CD4-positive, CD25-positive, alpha-beta regulatory T cell (primary cell): ENCODE measurements at regions not wholly inside any gene's neighbourhood (a gene's known extent, or its start where the extent isn't known, plus 50 kb on each side); places are given as distances from the start of the nearest gene placed in this dataset.

Source experiments
- ATAC-seq, 2 donors: fragments of 150-1000 bp; cut with Tn5 transposase; one replicate each; pipeline ENCODE4 v1.10.0; 2021; ENCODE audit warnings: low read depth in 2 of 2, moderate number of reproducible peaks in 2 of 2, moderate library complexity in 1 of 2
- DNase-seq, 3 donors: peaks; one replicate each; pipeline versions ENCODE4 v3.0.0 to v3.0.0-alpha.2; 2012 to 2022; ENCODE audit warnings: mixed read lengths in 1 of 3
- H3K27ac ChIP-seq: one replicate; pipeline ENCODE4 v1.7.0; 2013; ENCODE audit warnings: mild to moderate bottlenecking, low read length; ENCODE audit not compliant: insufficient read depth, poor library complexity, severe bottlenecking
- H3K27me3 ChIP-seq: one replicate; pipeline ENCODE4 v1.7.0; 2013; ENCODE audit warnings: low read length; ENCODE audit not compliant: control insufficient read depth, insufficient read depth
- H3K36me3 ChIP-seq: one replicate; pipeline ENCODE4 v1.7.0; 2013; ENCODE audit warnings: mild to moderate bottlenecking, low read length, moderate library complexity; ENCODE audit not compliant: control insufficient read depth, insufficient read depth
- H3K4me1 ChIP-seq: 2 replicates; pipeline ENCODE4 v1.7.0; 2013; ENCODE audit warnings: mild to moderate bottlenecking, low read length; ENCODE audit not compliant: insufficient read depth, control insufficient read depth, poor library complexity, severe bottlenecking
- H3K4me3 ChIP-seq: one replicate; pipeline ENCODE4 v1.7.0; 2013; ENCODE audit warnings: low read depth, mild to moderate bottlenecking, low read length, moderate library complexity
- H3K9me3 ChIP-seq, 2 experiments: 1 replicate in 1 of 2; 2 replicates in 1 of 2; pipeline ENCODE4 v1.7.0; 2013; ENCODE audit warnings: low read length in 2 of 2, mild to moderate bottlenecking in 1 of 2, moderate library complexity in 1 of 2; ENCODE audit not compliant: control insufficient read depth in 2 of 2
- H3K27ac Mint-ChIP-seq, 3 donors: one replicate each; pipeline ENCODE4 v1.8.0; 2020 to 2022; ENCODE audit warnings: mild to moderate bottlenecking in 3 of 3, mixed read lengths in 3 of 3, moderate library complexity in 2 of 3
- H3K27me3 Mint-ChIP-seq: one replicate; pipeline ENCODE4 v1.8.0; 2022; ENCODE audit warnings: mild to moderate bottlenecking, mixed read lengths
- H3K36me3 Mint-ChIP-seq: one replicate; pipeline ENCODE4 v1.8.0; 2020; ENCODE audit warnings: mixed read lengths
- H3K4me1 Mint-ChIP-seq, 4 donors: one replicate each; pipeline ENCODE4 v1.8.0; 2020 to 2022; ENCODE audit warnings: mixed read lengths in 4 of 4, mild to moderate bottlenecking in 1 of 4
- H3K4me3 Mint-ChIP-seq, 4 donors: one replicate each; pipeline ENCODE4 v1.8.0; 2020 to 2022; ENCODE audit warnings: mild to moderate bottlenecking in 4 of 4, mixed read lengths in 4 of 4, moderate library complexity in 3 of 4
- H3K9me3 Mint-ChIP-seq, 7 donors: one replicate each; pipeline ENCODE4 v1.8.0; 2020 to 2022; ENCODE audit warnings: mixed read lengths in 7 of 7, mild to moderate bottlenecking in 3 of 7, moderate library complexity in 2 of 7

DNA sequence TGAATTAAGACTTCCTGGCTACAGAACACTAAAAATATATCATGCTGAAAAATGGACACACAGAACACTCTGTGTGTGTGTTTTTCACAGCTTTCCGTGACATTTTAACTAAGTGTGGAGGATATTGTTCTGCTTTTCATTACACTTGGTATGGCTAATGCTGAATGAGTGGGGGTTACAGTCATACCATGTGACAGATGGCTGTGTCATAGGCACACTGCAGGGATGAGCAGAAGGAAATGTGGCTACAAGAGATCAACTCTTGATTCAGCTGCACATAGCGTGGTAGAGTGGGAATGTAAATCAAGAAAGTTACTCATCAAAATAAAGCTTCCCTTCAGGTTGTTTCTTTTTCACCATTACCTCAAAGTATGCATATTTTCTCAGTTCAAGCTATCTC is 669.8 kb downstream of the IQCM start:
- Mint-ChIP-seq H3K27ac (no peak overlapping the region), H3K4me1 (peaks cover 0 to 3% (median 0%) of the 10 kb centered on the region in 4 donors), H3K9me3 (peaks cover 0 to 8% (median 4%) of the 10 kb centered on the region in 7 donors), H3K36me3 (no peaks in the 10 kb centered on the region), H3K4me3 (no peak overlapping the region), H3K27me3 (no peaks in the 10 kb centered on the region)
- Histone ChIP-seq H3K4me3 (no peak overlapping the region), H3K36me3 (no peaks in the 10 kb centered on the region), H3K4me1 (no peaks in the 10 kb centered on the region), H3K27me3 (no peaks in the 10 kb centered on the region), H3K27ac (no peak overlapping the region), H3K9me3 (no peaks in the 10 kb centered on the region)
- ATAC-seq (no peak), DNase-seq (no peak)

DNA sequence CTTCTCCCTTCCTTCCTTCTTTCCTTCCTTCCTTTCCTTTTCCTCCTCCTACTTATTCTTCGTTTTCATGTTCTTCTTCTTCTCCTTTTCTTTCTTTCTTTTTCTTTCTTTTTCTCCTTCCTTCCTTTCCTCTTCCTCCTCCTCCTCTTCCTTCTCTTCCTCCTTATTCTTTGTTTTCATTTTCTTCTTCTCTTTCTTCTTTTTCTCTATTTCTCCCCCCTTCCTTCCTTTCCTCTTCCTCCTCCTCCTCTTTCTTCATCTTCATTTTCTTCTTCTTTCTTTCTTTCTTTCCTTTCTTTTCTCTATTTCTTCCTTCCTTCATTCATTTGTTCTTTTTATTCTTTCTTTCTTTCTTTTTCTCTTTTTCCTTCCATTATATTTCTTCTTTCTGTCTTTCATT is 671.6 kb downstream of the IQCM start:
- Mint-ChIP-seq H3K9me3 (peaks cover 0 to 8% (median 4%) of the 10 kb centered on the region in 7 donors), H3K36me3 (no peaks in the 10 kb centered on the region), H3K27ac (no peak overlapping the region), H3K27me3 (no peaks in the 10 kb centered on the region), H3K4me3 (no peak overlapping the region), H3K4me1 (peaks cover 0 to 3% (median 0%) of the 10 kb centered on the region in 4 donors)
- Histone ChIP-seq H3K4me3 (no peak overlapping the region), H3K4me1 (no peaks in the 10 kb centered on the region), H3K27ac (no peak overlapping the region), H3K27me3 (no peaks in the 10 kb centered on the region), H3K9me3 (no peaks in the 10 kb centered on the region), H3K36me3 (no peaks in the 10 kb centered on the region)
- no peak for DNase-seq
- no peak for ATAC-seq

DNA sequence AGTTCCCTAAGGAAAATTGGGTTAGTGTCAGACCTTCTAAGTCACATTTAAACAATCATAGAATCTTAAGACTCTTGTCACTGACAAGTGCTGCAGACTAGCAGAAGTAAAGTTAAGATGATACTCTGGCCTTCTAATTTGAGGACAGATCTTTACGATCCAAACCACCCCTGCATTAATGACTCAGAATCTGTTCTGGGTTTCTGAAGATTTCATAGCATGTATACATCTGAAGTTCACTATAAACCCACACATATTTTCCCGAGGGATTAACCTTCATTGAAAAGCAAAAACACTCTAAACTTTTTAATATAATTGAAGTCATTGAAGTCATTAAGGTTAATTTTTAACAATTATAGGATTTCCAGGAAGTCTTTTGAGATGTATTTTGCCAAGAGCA is 674.3 kb downstream of the IQCM start:
- DNase-seq (no peak), ATAC-seq (no peak)
- H3K36me3 ChIP-seq, result no peaks in the 10 kb centered on the region
- no peaks in the 10 kb centered on the region for H3K36me3 Mint-ChIP-seq
- H3K4me1 ChIP-seq, result no peaks in the 10 kb centered on the region
- H3K27me3 ChIP-seq, result no peaks in the 10 kb centered on the region
- H3K27ac Mint-ChIP-seq, result no peak overlapping the region
- H3K4me3 Mint-ChIP-seq, result no peak overlapping the region
- H3K9me3 Mint-ChIP-seq, result peaks cover 0 to 8% (median 3%) of the 10 kb centered on the region in 7 donors
- no peaks in the 10 kb centered on the region for H3K27me3 Mint-ChIP-seq
- no peaks in the 10 kb centered on the region for H3K9me3 ChIP-seq
- H3K4me3 ChIP-seq, result no peak overlapping the region
- H3K27ac ChIP-seq, result no peak overlapping the region
- peaks cover 0 to 3% (median 0%) of the 10 kb centered on the region in 4 donors for H3K4me1 Mint-ChIP-seq

DNA sequence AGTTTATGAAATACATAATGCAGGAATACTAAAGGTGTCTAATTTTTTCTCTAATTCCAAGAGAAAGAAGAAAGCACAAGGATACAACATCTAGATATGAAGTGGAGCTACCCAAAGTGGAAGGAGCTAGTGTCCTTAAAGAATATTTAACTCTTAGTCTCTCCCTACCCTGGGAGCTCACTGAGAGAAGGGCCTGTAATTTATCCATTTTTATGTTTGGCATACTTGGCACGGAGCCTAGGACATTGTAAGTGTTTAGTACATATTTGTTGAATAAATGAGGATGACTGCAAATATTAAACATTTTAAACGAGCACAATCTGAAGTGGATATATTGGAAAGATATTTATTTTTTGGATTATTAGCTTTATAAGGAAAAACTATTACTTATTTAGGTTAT is 674.8 kb downstream of the IQCM start:
- Histone ChIP-seq H3K27me3 (no peaks in the 10 kb centered on the region), H3K9me3 (no peaks in the 10 kb centered on the region), H3K4me3 (no peak overlapping the region), H3K4me1 (no peaks in the 10 kb centered on the region), H3K36me3 (no peaks in the 10 kb centered on the region), H3K27ac (no peak overlapping the region)
- Mint-ChIP-seq H3K27ac (no peak overlapping the region), H3K4me3 (no peak overlapping the region), H3K9me3 (peaks cover 0 to 11% (median 3%) of the 10 kb centered on the region in 7 donors), H3K27me3 (no peaks in the 10 kb centered on the region), H3K4me1 (peaks cover 0 to 3% (median 0%) of the 10 kb centered on the region in 4 donors), H3K36me3 (no peaks in the 10 kb centered on the region)
- ATAC-seq (no peak), DNase-seq (no peak)

DNA sequence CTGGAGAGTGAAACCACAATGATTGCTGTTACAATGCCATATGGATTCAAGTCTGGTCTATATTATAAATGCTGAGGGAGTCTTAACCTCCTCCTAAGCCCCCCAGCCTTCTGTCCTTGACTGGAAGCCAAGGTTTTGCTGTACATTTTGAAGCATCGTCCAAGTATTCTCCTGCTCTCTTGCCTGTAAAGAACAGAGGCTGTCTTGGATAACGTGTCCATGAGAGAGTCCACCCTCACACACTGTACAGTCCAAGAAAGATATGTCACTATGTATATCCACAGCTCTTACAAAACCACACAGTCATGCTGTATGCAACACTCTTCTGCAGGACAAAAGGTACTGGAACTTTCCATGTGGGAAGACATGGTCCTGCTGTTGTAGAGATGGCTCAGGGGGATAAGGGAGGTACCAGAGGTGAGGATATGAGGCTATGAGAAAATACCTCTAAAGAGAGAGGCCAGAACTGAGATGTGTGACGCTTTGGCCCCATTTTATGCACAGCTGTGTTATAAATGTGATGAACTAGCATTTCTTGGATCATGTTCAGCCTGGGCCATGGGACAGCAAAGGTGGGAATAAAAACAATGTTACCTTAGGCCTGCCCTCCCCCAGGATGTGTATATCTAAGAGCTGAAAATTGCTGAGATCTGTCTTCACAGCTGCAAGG is 678.6 kb downstream of the IQCM start:
- ATAC-seq (no peak), DNase-seq (no peak)
- Histone ChIP-seq H3K4me1 (no peaks in the 10 kb centered on the region), H3K27ac (no peak overlapping the region), H3K9me3 (no peaks in the 10 kb centered on the region), H3K36me3 (no peaks in the 10 kb centered on the region), H3K4me3 (no peak overlapping the region), H3K27me3 (no peaks in the 10 kb centered on the region)
- H3K4me1 Mint-ChIP-seq, result no peaks in the 10 kb centered on the region
- H3K9me3 Mint-ChIP-seq, result peaks cover 0 to 16% (median 0%) of the 10 kb centered on the region in 7 donors
- H3K36me3 Mint-ChIP-seq, result no peaks in the 10 kb centered on the region
- H3K4me3 Mint-ChIP-seq, result no peak overlapping the region
- no peaks in the 10 kb centered on the region for H3K27me3 Mint-ChIP-seq
- H3K27ac Mint-ChIP-seq, result no peak overlapping the region

DNA sequence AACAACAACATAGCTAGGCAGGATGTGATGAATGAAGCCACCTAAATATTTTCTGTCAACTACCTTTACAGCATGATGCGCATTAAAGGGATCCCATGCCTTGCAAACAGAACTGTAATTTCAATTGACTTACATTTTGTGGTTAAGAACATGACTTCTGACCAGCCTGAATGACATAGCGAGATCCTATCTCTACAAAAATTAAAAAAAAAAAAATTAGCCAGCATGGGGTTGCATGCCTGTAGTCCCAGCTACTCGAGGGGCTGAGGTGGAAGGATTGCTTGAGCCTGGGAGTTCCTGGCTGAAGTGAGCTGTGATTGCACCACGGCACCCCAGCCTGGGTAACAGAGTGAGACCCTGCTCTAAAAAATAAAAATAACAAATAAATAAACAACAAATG is 680.6 kb downstream of the IQCM start:
- H3K27me3 ChIP-seq, result no peaks in the 10 kb centered on the region
- DNase-seq (no peak), ATAC-seq (no peak)
- Mint-ChIP-seq H3K27me3 (no peaks in the 10 kb centered on the region), H3K36me3 (no peaks in the 10 kb centered on the region), H3K4me3 (no peak overlapping the region), H3K9me3 (peaks cover 0 to 17% (median 0%) of the 10 kb centered on the region in 7 donors), H3K4me1 (no peaks in the 10 kb centered on the region), H3K27ac (no peak overlapping the region)
- H3K9me3 ChIP-seq, result no peaks in the 10 kb centered on the region
- no peak overlapping the region for H3K4me3 ChIP-seq
- no peaks in the 10 kb centered on the region for H3K4me1 ChIP-seq
- no peaks in the 10 kb centered on the region for H3K36me3 ChIP-seq
- H3K27ac ChIP-seq, result no peak overlapping the region

DNA sequence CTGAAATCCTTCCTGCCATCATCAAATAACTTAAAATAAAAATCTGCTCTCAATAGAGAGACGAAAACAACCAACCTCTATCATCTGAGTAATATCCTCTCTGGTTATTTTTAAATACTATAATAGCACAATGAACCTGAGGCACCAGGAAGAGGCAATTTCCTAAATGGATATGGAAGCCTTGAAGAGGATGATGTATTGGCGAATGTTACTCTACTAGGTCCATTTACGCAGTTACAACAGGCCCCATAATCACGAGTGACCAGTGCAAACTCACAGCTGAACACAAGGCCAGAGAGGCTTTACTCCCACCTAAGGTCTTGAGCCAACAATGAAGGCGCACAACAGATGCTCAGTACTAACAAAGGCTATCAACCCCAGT is 678.8 kb upstream of the NR3C2 start:
- Histone ChIP-seq H3K4me3 (no peak overlapping the region), H3K27me3 (no peaks in the 10 kb centered on the region), H3K36me3 (no peaks in the 10 kb centered on the region), H3K27ac (no peak overlapping the region), H3K4me1 (no peaks in the 10 kb centered on the region), H3K9me3 (no peaks in the 10 kb centered on the region)
- Mint-ChIP-seq H3K27me3 (no peaks in the 10 kb centered on the region), H3K4me3 (no peak overlapping the region), H3K4me1 (no peaks in the 10 kb centered on the region), H3K27ac (no peak overlapping the region), H3K9me3 (peaks cover 0 to 2% (median 0%) of the 10 kb centered on the region in 7 donors), H3K36me3 (no peaks in the 10 kb centered on the region)
- ATAC-seq, result no peak
- DNase-seq, result no peak

DNA sequence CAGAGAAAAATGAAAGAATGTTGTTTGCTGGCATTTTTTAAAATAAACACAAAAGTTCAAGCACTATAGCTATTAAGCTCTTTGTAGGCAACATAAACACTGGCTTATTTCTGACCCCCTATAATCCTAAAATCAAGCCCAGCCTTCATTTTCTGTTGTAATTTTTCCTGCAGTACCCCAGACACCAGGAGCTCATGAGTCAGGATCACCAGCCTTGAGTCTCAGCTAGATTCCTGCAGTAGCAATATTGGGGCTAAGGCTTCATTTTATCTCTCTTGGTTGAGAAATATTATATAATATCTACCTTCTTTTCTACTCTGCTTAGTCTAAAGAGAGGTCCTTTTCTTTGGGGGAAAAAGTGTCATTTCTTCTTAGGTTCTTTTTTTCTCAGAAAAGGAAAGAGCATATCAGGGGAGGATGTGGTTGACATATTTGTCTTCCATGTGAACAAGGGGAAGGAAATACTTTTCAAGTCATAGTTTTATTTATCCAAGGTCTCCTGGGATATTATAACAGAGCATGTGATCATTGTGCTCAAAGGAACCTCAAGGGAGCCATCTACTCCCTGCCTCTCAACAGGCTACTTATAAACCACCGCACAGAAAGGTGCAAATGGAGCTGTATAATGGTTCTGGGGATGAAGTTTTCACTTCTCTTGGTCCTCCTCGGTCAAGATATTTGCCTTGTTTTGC is 678.3 kb upstream of the NR3C2 start:
- Mint-ChIP-seq H3K27me3 (no peaks in the 10 kb centered on the region), H3K27ac (no peak overlapping the region), H3K4me1 (no peaks in the 10 kb centered on the region), H3K4me3 (no peak overlapping the region), H3K9me3 (peaks cover 0 to 2% (median 0%) of the 10 kb centered on the region in 7 donors), H3K36me3 (no peaks in the 10 kb centered on the region)
- H3K27ac ChIP-seq, result no peak overlapping the region
- ATAC-seq (no peak), DNase-seq (no peak)
- H3K4me3 ChIP-seq, result no peak overlapping the region
- H3K9me3 ChIP-seq, result no peaks in the 10 kb centered on the region
- no peaks in the 10 kb centered on the region for H3K4me1 ChIP-seq
- no peaks in the 10 kb centered on the region for H3K27me3 ChIP-seq
- H3K36me3 ChIP-seq, result no peaks in the 10 kb centered on the region
